Fibroblast of skin of right quadriceps (primary cell): ENCODE measurements at regions not wholly inside any gene's neighbourhood (a gene's known extent, or its start where the extent isn't known, plus 50 kb on each side); places are given as distances from the start of the nearest gene placed in this dataset.

Experiments
- DNase-seq: peaks from one replicate; pipeline ENCODE4 v3.0.0-alpha.2; 2013

- DNase-seq: no peak
Measured at GRCh38 chr10:60728056-60728455, 50.2 kb upstream of the CDK1 start.

- DNase-seq: no peak
Measured at GRCh38 chr10:60726257-60726656, 52.0 kb upstream of the CDK1 start.

- DNase-seq: no peak
Measured at GRCh38 chr10:60722623-60723022, 55.7 kb upstream of the CDK1 start.

- DNase-seq: no peak
Measured at GRCh38 chr10:60719721-60720120, 58.6 kb upstream of the CDK1 start.

- DNase-seq: peak; percentile 39
Measured at GRCh38 chr10:60718886-60719285, 59.4 kb upstream of the CDK1 start.

GRCh38 chr10:60717852-60718251, 60.4 kb upstream of the CDK1 start:
- DNase-seq: no peak

- DNase-seq: no peak
Measured at GRCh38 chr10:60714233-60714632, 64.0 kb upstream of the CDK1 start.

GRCh38 chr10:60711496-60711895, 66.8 kb upstream of the CDK1 start:
- DNase-seq: no peak

- no peak for DNase-seq
Measured at GRCh38 chr10:60710041-60710440, 68.2 kb upstream of the CDK1 start.

GRCh38 chr10:60708666-60709065, 69.6 kb upstream of the CDK1 start:
- DNase-seq: no peak

GRCh38 chr10:60707841-60708240, 70.4 kb upstream of the CDK1 start:
- no peak for DNase-seq

- no peak for DNase-seq
Measured at GRCh38 chr10:60706146-60706545, 72.1 kb upstream of the CDK1 start.

GRCh38 chr10:60705376-60705775, 72.9 kb upstream of the CDK1 start:
- DNase-seq: no peak

GRCh38 chr10:60704471-60704870, 73.8 kb upstream of the CDK1 start:
- no peak for DNase-seq

GRCh38 chr10:60703266-60704041, 74.8 kb upstream of the CDK1 start:
- DNase-seq: no peak

GRCh38 chr10:60687679-60688078, 90.6 kb upstream of the CDK1 start:
- DNase-seq: no peak

GRCh38 chr10:60684091-60684490, 94.2 kb upstream of the CDK1 start:
- no peak for DNase-seq

GRCh38 chr10:60681103-60681502, 97.2 kb upstream of the CDK1 start:
- no peak for DNase-seq

- no peak for DNase-seq
Measured at GRCh38 chr10:60679388-60679990, 98.8 kb upstream of the CDK1 start.

- DNase-seq: no peak
Measured at GRCh38 chr10:60678978-60679377, 99.3 kb upstream of the CDK1 start.

- DNase-seq: peak; percentile 56
Measured at GRCh38 chr10:60677531-60678129, 100.6 kb upstream of the CDK1 start.

GRCh38 chr10:60675236-60675635, 103.0 kb upstream of the CDK1 start:
- no peak for DNase-seq

GRCh38 chr10:60669501-60669900, 108.8 kb upstream of the CDK1 start:
- DNase-seq: no peak

- DNase-seq: peak; percentile 31
Measured at GRCh38 chr10:60666221-60666620, 112.1 kb upstream of the CDK1 start.
